ENCODE measurements at regions not wholly inside any gene's neighbourhood (a gene's known extent, or its start where the extent isn't known, plus 50 kb on each side); places are given as distances from the start of the nearest gene placed in this dataset.

GRCh38 chr6:155709262-155709661 lies 253.6 kb upstream of the NOX3 start:
- no peak overlapping the region for H2BK5ac ChIP-seq (ENCODE audit: low read depth, low read length, poor library complexity, severe bottlenecking)
- no TSS peak for BruUV-seq (replicated peaks)
- H3K9me3 ChIP-seq (ENCODE audit: control insufficient read depth, insufficient read depth, low read length), result no peaks in the 10 kb centered on the region
- DNase-seq, result no peak
- peak overlapping the region; percentile 17 for H2AFZ ChIP-seq (replicated peaks; ENCODE audit: low read length, poor library complexity)
- H3K56ac ChIP-seq (ENCODE audit: extremely low read depth, insufficient read depth, low read length), result no peak overlapping the region
- TF ChIP-seq SMC3 (IDR thresholded peaks at IDR 0.05; ENCODE audit: low read depth, low read length), result no peak
- TF ChIP-seq FOS (IDR thresholded peaks at IDR 0.05; ENCODE audit: low read depth, low read length), result no peak
- no peak for TF ChIP-seq ELK1 (IDR thresholded peaks at IDR 0.05; ENCODE audit: borderline replicate concordance, low read depth, low read length)
- TF ChIP-seq CTCF (conservative IDR thresholded peaks at IDR 0.05; ENCODE audit: low read depth, low read length), result no peak
- TF ChIP-seq RCOR1 (IDR thresholded peaks at IDR 0.05; ENCODE audit: insufficient replicate concordance, low read length), result no peak
- no peaks in the 10 kb centered on the region for H3K79me1 ChIP-seq (ENCODE audit: low read depth in 1 of 2, low read length in 2 of 2)
- no peak for ATAC-seq (ENCODE audit: low read depth)
- H2BK15ac ChIP-seq (ENCODE audit: low read depth, low read length), result no peak overlapping the region
- no peak overlapping the region for H3K4ac ChIP-seq (ENCODE audit: low read depth, low read length)
- intact Hi-C loops (cut with micrococcal nuclease), result no loop called here
- dilution Hi-C loops (cut with HindIII; ENCODE audit: low sequenced_read_pairs, unreplicated experiment), result no loop called here
- no peak overlapping the region for H3K4me2 ChIP-seq (ENCODE audit: low read depth, low read length)
- CTCF ChIA-PET, result no interaction called here
- no CpG with 5 or more reads among the region's 10 CpGs for WGBS, 2 experiments (ENCODE audit: extremely low coverage in 2 of 2, insufficient read length in 1 of 2)
- H4K5ac ChIP-seq (ENCODE audit: low read depth, low read length), result no peak overlapping the region
- no peaks in the 10 kb centered on the region for H3K4me1 ChIP-seq (ENCODE audit: control insufficient read depth, insufficient read depth, low read length)
- H2BK20ac ChIP-seq (ENCODE audit: low read depth, low read length), result no peak overlapping the region
- H2AK9ac ChIP-seq (replicated peaks; ENCODE audit: low read depth, low read length, poor library complexity), result no peak overlapping the region
- H3K4me3 ChIP-seq (ENCODE audit: insufficient read depth, low read depth, low read length), result no peak overlapping the region
- H3K23ac ChIP-seq (ENCODE audit: low read depth, low read length), result no peak overlapping the region
- H3K27ac ChIP-seq (ENCODE audit: insufficient read depth, low read length), result no peak overlapping the region
- no peak overlapping the region for H2AK5ac ChIP-seq (ENCODE audit: low read depth, low read length)
- no peaks in the 10 kb centered on the region for H4K20me1 ChIP-seq (ENCODE audit: insufficient read depth, low read length)
- H4K8ac ChIP-seq (ENCODE audit: low read depth in 2 of 2, low read length in 2 of 2), result no peak overlapping the region
- POLR2A ChIA-PET (ENCODE audit: unreplicated experiment), result interaction anchor here (0.6 kb wide), 1 partner anchor 9 kb away, joined by 3 read pairs; no protein-coding TSS in a partner anchor
- H3K9ac ChIP-seq (ENCODE audit: low read depth, low read length), result no peak overlapping the region
- H2BK120ac ChIP-seq (ENCODE audit: low read depth, low read length), result no peak overlapping the region
- no peak overlapping the region for H4K91ac ChIP-seq (ENCODE audit: insufficient read depth, low read depth, low read length)
- no peaks in the 10 kb centered on the region for H3K36me3 ChIP-seq (ENCODE audit: control insufficient read depth, insufficient read depth, low read length)
- in situ Hi-C loops (cut with MboI; ENCODE audit: low sequenced_read_pairs), result no loop called here
- H3K9me1 ChIP-seq (ENCODE audit: insufficient read depth, low read length), result no peaks in the 10 kb centered on the region
- no peak overlapping the region for H3K18ac ChIP-seq (ENCODE audit: low read depth, low read length)
- no peak overlapping the region for H3K14ac ChIP-seq (replicated peaks; ENCODE audit: low read depth, low read length)
- no peaks in the 10 kb centered on the region for H3K27me3 ChIP-seq (ENCODE audit: control insufficient read depth, insufficient read depth, low read length)
